GM18511 (cell line): ENCODE measurements at regions not wholly inside any gene's neighbourhood (a gene's known extent, or its start where the extent isn't known, plus 50 kb on each side); places are given as distances from the start of the nearest gene placed in this dataset.
"Not testable (repeated sequence)": the region's sequence is repeated elsewhere in the genome, so short reads cannot be mapped to it uniquely, and the experiment has no call there.

ENCODE experiments used
- ATAC-seq: cut with Tn5 transposase; IDR thresholded peaks from one replicate; pipeline ENCODE4 v1.9.1; 2021; ENCODE audit warnings: mild to moderate bottlenecking, moderate library complexity; ENCODE audit not compliant: unreplicated experiment

- ATAC-seq, result no peak
Measured at GRCh38 chr21:20276954-20277353, 721.3 kb upstream of the NCAM2 start.

GRCh38 chr21:20283836-20284235, 714.4 kb upstream of the NCAM2 start:
- ATAC-seq, result no peak

GRCh38 chr21:20292280-20292679, 705.9 kb upstream of the NCAM2 start:
- ATAC-seq, result no peak

GRCh38 chr21:20292854-20293253, 705.4 kb upstream of the NCAM2 start:
- not testable (repeated sequence) for ATAC-seq

- no peak for ATAC-seq
Measured at GRCh38 chr21:20301395-20301794, 696.8 kb upstream of the NCAM2 start.

GRCh38 chr21:20302084-20302483, 696.1 kb upstream of the NCAM2 start:
- ATAC-seq, result no peak

- no peak for ATAC-seq
Measured at GRCh38 chr21:20306836-20307235, 691.4 kb upstream of the NCAM2 start.

GRCh38 chr21:20308586-20309315, 689.5 kb upstream of the NCAM2 start:
- no peak for ATAC-seq

- no peak for ATAC-seq
Measured at GRCh38 chr21:20311234-20311787, 686.9 kb upstream of the NCAM2 start.

- ATAC-seq, result no peak
Measured at GRCh38 chr21:20313013-20313412, 685.2 kb upstream of the NCAM2 start.

GRCh38 chr21:20315042-20315441, 683.2 kb upstream of the NCAM2 start:
- ATAC-seq, result no peak

GRCh38 chr21:20329636-20330035, 668.6 kb upstream of the NCAM2 start:
- no peak for ATAC-seq

- ATAC-seq, result no peak
Measured at GRCh38 chr21:20330652-20331051, 667.6 kb upstream of the NCAM2 start.

- no peak for ATAC-seq
Measured at GRCh38 chr21:20334585-20334984, 663.6 kb upstream of the NCAM2 start.

- no peak for ATAC-seq
Measured at GRCh38 chr21:20341431-20341830, 656.8 kb upstream of the NCAM2 start.

- ATAC-seq, result no peak
Measured at GRCh38 chr21:20343186-20343585, 655.0 kb upstream of the NCAM2 start.

GRCh38 chr21:20351138-20351537, 647.1 kb upstream of the NCAM2 start:
- no peak for ATAC-seq

GRCh38 chr21:20353351-20353750, 644.9 kb upstream of the NCAM2 start:
- no peak for ATAC-seq

GRCh38 chr21:20373031-20373430, 625.2 kb upstream of the NCAM2 start:
- no peak for ATAC-seq

- no peak for ATAC-seq
Measured at GRCh38 chr21:20377250-20377649, 621.0 kb upstream of the NCAM2 start.

GRCh38 chr21:20388400-20388799, 609.8 kb upstream of the NCAM2 start:
- no peak for ATAC-seq

GRCh38 chr21:20396798-20397197, 601.4 kb upstream of the NCAM2 start:
- no peak for ATAC-seq

GRCh38 chr21:20404915-20405314, 593.3 kb upstream of the NCAM2 start:
- ATAC-seq, result no peak
